HL-60 (cell line): ENCODE measurements at regions not wholly inside any gene's neighbourhood (a gene's known extent, or its start where the extent isn't known, plus 50 kb on each side); places are given as distances from the start of the nearest gene placed in this dataset.

Experiments
- POLR2AphosphoS5 ChIP-seq: IDR thresholded peaks from 2 replicates; pipeline ENCODE4 v1.6.1; 2012; ENCODE audit warnings: low read depth
- TF ChIP-seq, protein P1 (sequence below): IDR thresholded peaks from one replicate; pipeline ENCODE4 v1.5.1; 2011; ENCODE audit warnings: low read length, control low read depth, inconsistent platforms; ENCODE audit not compliant: insufficient read depth

DNA sequence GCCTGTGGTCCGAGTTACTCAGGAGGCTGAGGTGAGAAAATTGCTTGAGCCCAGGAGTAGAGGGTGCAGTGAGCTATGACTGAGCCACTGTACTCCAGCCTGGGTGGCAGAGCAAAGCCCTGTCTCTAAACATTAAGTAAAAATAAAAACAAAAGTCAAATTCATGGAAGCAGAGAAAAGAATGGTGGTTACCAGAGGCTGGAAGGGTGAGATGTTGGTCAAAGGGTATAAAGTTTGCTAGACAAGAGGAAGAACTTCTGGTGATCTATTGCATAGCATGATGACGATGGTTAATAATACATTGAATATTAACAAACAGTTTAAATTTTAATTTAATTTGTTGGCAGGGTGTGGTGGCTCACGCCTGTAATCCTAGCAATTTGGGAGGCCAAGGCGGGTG is 68.1 kb downstream of the CRPPA start:
- TF ChIP-seq, protein P1, sequence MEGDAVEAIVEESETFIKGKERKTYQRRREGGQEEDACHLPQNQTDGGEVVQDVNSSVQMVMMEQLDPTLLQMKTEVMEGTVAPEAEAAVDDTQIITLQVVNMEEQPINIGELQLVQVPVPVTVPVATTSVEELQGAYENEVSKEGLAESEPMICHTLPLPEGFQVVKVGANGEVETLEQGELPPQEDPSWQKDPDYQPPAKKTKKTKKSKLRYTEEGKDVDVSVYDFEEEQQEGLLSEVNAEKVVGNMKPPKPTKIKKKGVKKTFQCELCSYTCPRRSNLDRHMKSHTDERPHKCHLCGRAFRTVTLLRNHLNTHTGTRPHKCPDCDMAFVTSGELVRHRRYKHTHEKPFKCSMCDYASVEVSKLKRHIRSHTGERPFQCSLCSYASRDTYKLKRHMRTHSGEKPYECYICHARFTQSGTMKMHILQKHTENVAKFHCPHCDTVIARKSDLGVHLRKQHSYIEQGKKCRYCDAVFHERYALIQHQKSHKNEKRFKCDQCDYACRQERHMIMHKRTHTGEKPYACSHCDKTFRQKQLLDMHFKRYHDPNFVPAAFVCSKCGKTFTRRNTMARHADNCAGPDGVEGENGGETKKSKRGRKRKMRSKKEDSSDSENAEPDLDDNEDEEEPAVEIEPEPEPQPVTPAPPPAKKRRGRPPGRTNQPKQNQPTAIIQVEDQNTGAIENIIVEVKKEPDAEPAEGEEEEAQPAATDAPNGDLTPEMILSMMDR = no peak
- TF ChIP-seq POLR2AphosphoS5 = no peak
